K562 (cell line): ENCODE measurements at regions not wholly inside any gene's neighbourhood (a gene's known extent, or its start where the extent isn't known, plus 50 kb on each side); places are given as distances from the start of the nearest gene placed in this dataset.

Experiments used
- ILK ChIP-seq: fragments of 450-650 bp; IDR thresholded peaks from 2 replicates; pipeline ENCODE4 v1.6.1; 2016; ENCODE audit warnings: missing genetic modification characterization, low read depth, mild to moderate bottlenecking, missing compliant biosample characterization, moderate library complexity, borderline replicate concordance
- MAFF ChIP-seq: IDR thresholded peaks from 2 replicates; pipeline ENCODE4 v1.6.1; 2012; ENCODE audit warnings: low read length, improper control_type of control experiment
- PCBP2 ChIP-seq: fragments of 200-400 bp; formaldehyde crosslinking; IDR thresholded peaks from 2 replicates; pipeline ENCODE4 v1.6.1; 2018; ENCODE audit warnings: low read length, low read depth, mild to moderate bottlenecking, moderate library complexity; ENCODE audit not compliant: poor library complexity, severe bottlenecking
- TF ChIP-seq, protein P1 (sequence below): fragments of 200-600 bp; sonication (generic); IDR thresholded peaks from one replicate; pipeline ENCODE4 v1.6.1; 2012; ENCODE audit warnings: mild to moderate bottlenecking, low read depth, low read length, inconsistent platforms

GRCh38 chr14:83441801-83442200 lies 1908.1 kb upstream of the SEL1L start:
- TF ChIP-seq ILK (no peak), MAFF (no peak), PCBP2 (no peak)
- TF ChIP-seq, protein P1, sequence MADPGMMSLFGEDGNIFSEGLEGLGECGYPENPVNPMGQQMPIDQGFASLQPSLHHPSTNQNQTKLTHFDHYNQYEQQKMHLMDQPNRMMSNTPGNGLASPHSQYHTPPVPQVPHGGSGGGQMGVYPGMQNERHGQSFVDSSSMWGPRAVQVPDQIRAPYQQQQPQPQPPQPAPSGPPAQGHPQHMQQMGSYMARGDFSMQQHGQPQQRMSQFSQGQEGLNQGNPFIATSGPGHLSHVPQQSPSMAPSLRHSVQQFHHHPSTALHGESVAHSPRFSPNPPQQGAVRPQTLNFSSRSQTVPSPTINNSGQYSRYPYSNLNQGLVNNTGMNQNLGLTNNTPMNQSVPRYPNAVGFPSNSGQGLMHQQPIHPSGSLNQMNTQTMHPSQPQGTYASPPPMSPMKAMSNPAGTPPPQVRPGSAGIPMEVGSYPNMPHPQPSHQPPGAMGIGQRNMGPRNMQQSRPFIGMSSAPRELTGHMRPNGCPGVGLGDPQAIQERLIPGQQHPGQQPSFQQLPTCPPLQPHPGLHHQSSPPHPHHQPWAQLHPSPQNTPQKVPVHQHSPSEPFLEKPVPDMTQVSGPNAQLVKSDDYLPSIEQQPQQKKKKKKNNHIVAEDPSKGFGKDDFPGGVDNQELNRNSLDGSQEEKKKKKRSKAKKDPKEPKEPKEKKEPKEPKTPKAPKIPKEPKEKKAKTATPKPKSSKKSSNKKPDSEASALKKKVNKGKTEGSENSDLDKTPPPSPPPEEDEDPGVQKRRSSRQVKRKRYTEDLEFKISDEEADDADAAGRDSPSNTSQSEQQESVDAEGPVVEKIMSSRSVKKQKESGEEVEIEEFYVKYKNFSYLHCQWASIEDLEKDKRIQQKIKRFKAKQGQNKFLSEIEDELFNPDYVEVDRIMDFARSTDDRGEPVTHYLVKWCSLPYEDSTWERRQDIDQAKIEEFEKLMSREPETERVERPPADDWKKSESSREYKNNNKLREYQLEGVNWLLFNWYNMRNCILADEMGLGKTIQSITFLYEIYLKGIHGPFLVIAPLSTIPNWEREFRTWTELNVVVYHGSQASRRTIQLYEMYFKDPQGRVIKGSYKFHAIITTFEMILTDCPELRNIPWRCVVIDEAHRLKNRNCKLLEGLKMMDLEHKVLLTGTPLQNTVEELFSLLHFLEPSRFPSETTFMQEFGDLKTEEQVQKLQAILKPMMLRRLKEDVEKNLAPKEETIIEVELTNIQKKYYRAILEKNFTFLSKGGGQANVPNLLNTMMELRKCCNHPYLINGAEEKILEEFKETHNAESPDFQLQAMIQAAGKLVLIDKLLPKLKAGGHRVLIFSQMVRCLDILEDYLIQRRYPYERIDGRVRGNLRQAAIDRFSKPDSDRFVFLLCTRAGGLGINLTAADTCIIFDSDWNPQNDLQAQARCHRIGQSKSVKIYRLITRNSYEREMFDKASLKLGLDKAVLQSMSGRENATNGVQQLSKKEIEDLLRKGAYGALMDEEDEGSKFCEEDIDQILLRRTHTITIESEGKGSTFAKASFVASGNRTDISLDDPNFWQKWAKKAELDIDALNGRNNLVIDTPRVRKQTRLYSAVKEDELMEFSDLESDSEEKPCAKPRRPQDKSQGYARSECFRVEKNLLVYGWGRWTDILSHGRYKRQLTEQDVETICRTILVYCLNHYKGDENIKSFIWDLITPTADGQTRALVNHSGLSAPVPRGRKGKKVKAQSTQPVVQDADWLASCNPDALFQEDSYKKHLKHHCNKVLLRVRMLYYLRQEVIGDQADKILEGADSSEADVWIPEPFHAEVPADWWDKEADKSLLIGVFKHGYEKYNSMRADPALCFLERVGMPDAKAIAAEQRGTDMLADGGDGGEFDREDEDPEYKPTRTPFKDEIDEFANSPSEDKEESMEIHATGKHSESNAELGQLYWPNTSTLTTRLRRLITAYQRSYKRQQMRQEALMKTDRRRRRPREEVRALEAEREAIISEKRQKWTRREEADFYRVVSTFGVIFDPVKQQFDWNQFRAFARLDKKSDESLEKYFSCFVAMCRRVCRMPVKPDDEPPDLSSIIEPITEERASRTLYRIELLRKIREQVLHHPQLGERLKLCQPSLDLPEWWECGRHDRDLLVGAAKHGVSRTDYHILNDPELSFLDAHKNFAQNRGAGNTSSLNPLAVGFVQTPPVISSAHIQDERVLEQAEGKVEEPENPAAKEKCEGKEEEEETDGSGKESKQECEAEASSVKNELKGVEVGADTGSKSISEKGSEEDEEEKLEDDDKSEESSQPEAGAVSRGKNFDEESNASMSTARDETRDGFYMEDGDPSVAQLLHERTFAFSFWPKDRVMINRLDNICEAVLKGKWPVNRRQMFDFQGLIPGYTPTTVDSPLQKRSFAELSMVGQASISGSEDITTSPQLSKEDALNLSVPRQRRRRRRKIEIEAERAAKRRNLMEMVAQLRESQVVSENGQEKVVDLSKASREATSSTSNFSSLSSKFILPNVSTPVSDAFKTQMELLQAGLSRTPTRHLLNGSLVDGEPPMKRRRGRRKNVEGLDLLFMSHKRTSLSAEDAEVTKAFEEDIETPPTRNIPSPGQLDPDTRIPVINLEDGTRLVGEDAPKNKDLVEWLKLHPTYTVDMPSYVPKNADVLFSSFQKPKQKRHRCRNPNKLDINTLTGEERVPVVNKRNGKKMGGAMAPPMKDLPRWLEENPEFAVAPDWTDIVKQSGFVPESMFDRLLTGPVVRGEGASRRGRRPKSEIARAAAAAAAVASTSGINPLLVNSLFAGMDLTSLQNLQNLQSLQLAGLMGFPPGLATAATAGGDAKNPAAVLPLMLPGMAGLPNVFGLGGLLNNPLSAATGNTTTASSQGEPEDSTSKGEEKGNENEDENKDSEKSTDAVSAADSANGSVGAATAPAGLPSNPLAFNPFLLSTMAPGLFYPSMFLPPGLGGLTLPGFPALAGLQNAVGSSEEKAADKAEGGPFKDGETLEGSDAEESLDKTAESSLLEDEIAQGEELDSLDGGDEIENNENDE: no peak
